IMR-90 (cell line): ENCODE measurements at regions not wholly inside any gene's neighbourhood (a gene's known extent, or its start where the extent isn't known, plus 50 kb on each side); places are given as distances from the start of the nearest gene placed in this dataset.

Experiments used
- ATAC-seq: fragments of 200-7000 bp; cut with Tn5 transposase; 2 replicates; pipeline ENCODE4 v1.9.1; 2020; ENCODE audit warnings: low read depth, mild to moderate bottlenecking, moderate library complexity
- BruUV-seq: library from RNA; stranded (reverse); fragments of 400-500 nt; replicated peaks from 2 replicates; lab custom pipeline; 2021; lab: Mats Ljungman, UMichigan
- CTCF ChIA-PET: fragments of 300-600 bp; formaldehyde crosslinking; extraction: SDS; loops from one replicate; lab custom pipeline; 2021; ENCODE audit warnings: antibody characterized with exemption; lab: Yijun Ruan, JAX
- POLR2A ChIA-PET: fragments of 300-600 bp; sonication (Branson Sonifier 250); formaldehyde crosslinking; loops from one replicate; lab custom pipeline; 2022; ENCODE audit warnings: antibody characterized with exemption; ENCODE audit not compliant: unreplicated experiment; lab: Charles Lee
- DNase-seq: peaks from one replicate; pipeline ENCODE4 v3.0.0; 2013
- H2AFZ ChIP-seq: replicated peaks from 2 replicates; pipeline ENCODE3; 2013; ENCODE audit warnings: low read length, mild to moderate bottlenecking; ENCODE audit not compliant: poor library complexity
- H2AK5ac ChIP-seq: 2 replicates; pipeline ENCODE4 v1.6.1; 2013; ENCODE audit warnings: low read depth, low read length, inconsistent platforms
- H2AK9ac ChIP-seq: replicated peaks from 2 replicates; pipeline ENCODE3; 2013; ENCODE audit warnings: mild to moderate bottlenecking, low read depth, low read length, moderate library complexity; ENCODE audit not compliant: poor library complexity
- H2BK120ac ChIP-seq: 2 replicates; pipeline ENCODE4 v1.6.1; 2013; ENCODE audit warnings: low read depth, low read length, inconsistent platforms
- H2BK15ac ChIP-seq: 3 replicates; pipeline ENCODE4 v1.6.1; 2013; ENCODE audit warnings: low read depth, low read length, inconsistent platforms
- H2BK20ac ChIP-seq: 2 replicates; pipeline ENCODE4 v1.6.1; 2013; ENCODE audit warnings: low read depth, mild to moderate bottlenecking, inconsistent platforms, low read length, moderate library complexity
- H2BK5ac ChIP-seq: 2 replicates; pipeline ENCODE4 v1.6.1; 2013; ENCODE audit warnings: mild to moderate bottlenecking, low read depth, low read length, inconsistent platforms; ENCODE audit not compliant: poor library complexity, severe bottlenecking
- H3K14ac ChIP-seq: replicated peaks from 2 replicates; pipeline ENCODE4 v1.6.1; 2013; ENCODE audit warnings: low read depth, low read length, inconsistent platforms
- H3K18ac ChIP-seq: 2 replicates; pipeline ENCODE4 v1.6.1; 2013; ENCODE audit warnings: low read depth, low read length, control low read depth
- H3K23ac ChIP-seq: 2 replicates; pipeline ENCODE4 v1.6.1; 2013; ENCODE audit warnings: low read depth, low read length, inconsistent platforms
- H3K27ac ChIP-seq: 2 replicates; pipeline ENCODE4 v1.5.1; 2013; ENCODE audit warnings: mild to moderate bottlenecking, control low read depth, low read length; ENCODE audit not compliant: insufficient read depth
- H3K27me3 ChIP-seq: 2 replicates; pipeline ENCODE4 v1.6.1; 2013; ENCODE audit warnings: low read length; ENCODE audit not compliant: control insufficient read depth, insufficient read depth
- H3K36me3 ChIP-seq: 2 replicates; pipeline ENCODE4 v1.6.1; 2013; ENCODE audit warnings: low read length, mixed read lengths; ENCODE audit not compliant: control insufficient read depth, insufficient read depth
- H3K4ac ChIP-seq: 2 replicates; pipeline ENCODE4 v1.6.1; 2013; ENCODE audit warnings: low read depth, low read length, inconsistent platforms
- H3K4me1 ChIP-seq: 2 replicates; pipeline ENCODE4 v1.6.1; 2013; ENCODE audit warnings: low read length, mixed read lengths; ENCODE audit not compliant: control insufficient read depth, insufficient read depth
- H3K4me2 ChIP-seq: 2 replicates; pipeline ENCODE4 v1.6.1; 2013; ENCODE audit warnings: low read depth, mild to moderate bottlenecking, control low read depth, low read length, moderate library complexity
- H3K4me3 ChIP-seq: 2 replicates; pipeline ENCODE4 v1.5.1; 2013; ENCODE audit warnings: low read depth, mild to moderate bottlenecking, control low read depth, low read length, moderate library complexity; ENCODE audit not compliant: insufficient read depth
- H3K56ac ChIP-seq: 2 replicates; pipeline ENCODE4 v1.6.1; 2013; ENCODE audit warnings: low read length, inconsistent platforms; ENCODE audit not compliant: insufficient read depth; ENCODE audit errors: extremely low read depth
- H3K79me1 ChIP-seq, 2 experiments: 2 replicates each; pipeline ENCODE4 v1.6.1; 2013; ENCODE audit warnings: low read length in 2 of 2, inconsistent platforms in 1 of 2, low read depth in 1 of 2
- H3K9ac ChIP-seq: 2 replicates; pipeline ENCODE4 v1.6.1; 2013; ENCODE audit warnings: low read depth, low read length, control low read depth
- H3K9me1 ChIP-seq: 2 replicates; pipeline ENCODE4 v1.6.1; 2013; ENCODE audit warnings: low read length, inconsistent platforms; ENCODE audit not compliant: insufficient read depth
- H3K9me3 ChIP-seq: 2 replicates; pipeline ENCODE4 v1.6.1; 2013; ENCODE audit warnings: low read length; ENCODE audit not compliant: control insufficient read depth, insufficient read depth
- H4K20me1 ChIP-seq: 2 replicates; pipeline ENCODE4 v1.6.1; 2013; ENCODE audit warnings: low read length, inconsistent platforms; ENCODE audit not compliant: insufficient read depth
- H4K5ac ChIP-seq: 2 replicates; pipeline ENCODE4 v1.6.1; 2013; ENCODE audit warnings: mild to moderate bottlenecking, low read depth, low read length, control low read depth
- H4K8ac ChIP-seq, 2 experiments: 2 replicates each; pipeline ENCODE4 v1.6.1; 2013; ENCODE audit warnings: low read depth in 2 of 2, low read length in 2 of 2, control low read depth in 1 of 2, inconsistent platforms in 1 of 2
- H4K91ac ChIP-seq: 2 replicates; pipeline ENCODE4 v1.6.1; 2013; ENCODE audit warnings: low read depth, low read length, inconsistent platforms; ENCODE audit not compliant: insufficient read depth
- ELK1 ChIP-seq: fragments of 150-350 bp; IDR thresholded peaks from 2 replicates; pipeline ENCODE4 v1.6.1; 2016; ENCODE audit warnings: low read depth, mild to moderate bottlenecking, low read length, moderate library complexity, borderline replicate concordance
- MAFK ChIP-seq: IDR thresholded peaks from 2 replicates; pipeline ENCODE4 v1.6.1; 2012; ENCODE audit warnings: low read depth, low read length, improper control_type of control experiment
- RAD21 ChIP-seq: IDR thresholded peaks from 2 replicates; pipeline ENCODE4 v1.6.1; 2012; ENCODE audit warnings: low read length, improper control_type of control experiment
- RCOR1 ChIP-seq: IDR thresholded peaks from 2 replicates; pipeline ENCODE4 v1.6.1; 2012; ENCODE audit warnings: mild to moderate bottlenecking, low read length, improper control_type of control experiment; ENCODE audit not compliant: insufficient replicate concordance
- USF2 ChIP-seq: fragments of 150-350 bp; IDR thresholded peaks from 2 replicates; pipeline ENCODE4 v1.6.1; 2017; ENCODE audit warnings: mild to moderate bottlenecking, antibody characterized with exemption, low read length, low read depth
- WGBS, 2 experiments: methylation state at CpG; one replicate each; pipeline versions ENCODE4 v1.1.5 to v1.1.7; 2013; ENCODE audit warnings: missing lambda C conversion rate in 2 of 2; ENCODE audit not compliant: insufficient read length in 1 of 2; ENCODE audit errors: extremely low coverage in 2 of 2; 5-methylcytosine and 5-hydroxymethylcytosine counted together
- dilution Hi-C: fragments of 300-500 bp; cut with HindIII; formaldehyde crosslinking; loops from one replicate; pipeline ENCODE4 v1.14.3; 2018; ENCODE audit warnings: low sequenced_read_pairs; ENCODE audit not compliant: unreplicated experiment
- in situ Hi-C: fragments of 300-500 bp; cut with MboI; formaldehyde crosslinking; loops from 3 replicates; pipeline ENCODE4 v1.14.3; 2019; ENCODE audit warnings: low sequenced_read_pairs, inconsistent platforms, mixed read lengths
- intact Hi-C: fragments of 100-400 bp; cut with micrococcal nuclease; formaldehyde crosslinking; loops from 2 replicates; pipeline ENCODE4 v1.10.0; 2022

GRCh38 chr3:162960269-162960668, 1463.7 kb downstream of the OTOL1 start:
- Histone ChIP-seq H2AK5ac (no peak overlapping the region), H3K18ac (no peak overlapping the region), H3K27ac (no peak overlapping the region), H4K20me1 (no peaks in the 10 kb centered on the region), H3K4me1 (no peaks in the 10 kb centered on the region), H2BK120ac (no peak overlapping the region), H2BK15ac (no peak overlapping the region), H3K36me3 (no peaks in the 10 kb centered on the region), H4K5ac (no peak overlapping the region), H3K9me1 (no peaks in the 10 kb centered on the region), H3K23ac (no peak overlapping the region), H3K14ac (no peak overlapping the region), H3K79me1 (no peaks in the 10 kb centered on the region), H4K91ac (no peak overlapping the region), H3K9ac (no peak overlapping the region), H2BK5ac (no peak overlapping the region), H3K27me3 (no peaks in the 10 kb centered on the region), H3K4ac (no peak overlapping the region), H2BK20ac (no peak overlapping the region), H2AFZ (no peak overlapping the region), H3K4me2 (no peak overlapping the region), H2AK9ac (no peak overlapping the region), H3K56ac (no peak overlapping the region), H3K4me3 (no peak overlapping the region), H4K8ac (no peak overlapping the region), H3K9me3 (no peaks in the 10 kb centered on the region)
- no CpG with 5 or more reads among the region's 1 CpG for WGBS, 2 experiments
- ATAC-seq: no peak
- no TSS peak for BruUV-seq
- in situ Hi-C loops: no loop called here
- intact Hi-C loops: no loop called here
- DNase-seq: no peak
- CTCF ChIA-PET: no interaction called here
- TF ChIP-seq RAD21: no peak
- TF ChIP-seq USF2: no peak
- TF ChIP-seq ELK1: no peak
- TF ChIP-seq MAFK: peak; percentile 26; the same call in 1 of the 2 replicates
- no peak for TF ChIP-seq RCOR1
- dilution Hi-C loops: no loop called here
- POLR2A ChIA-PET: no interaction called here
